HepG2 (cell line): ENCODE measurements at regions not wholly inside any gene's neighbourhood (a gene's known extent, or its start where the extent isn't known, plus 50 kb on each side); places are given as distances from the start of the nearest gene placed in this dataset.

Experiments
- FOXJ3 ChIP-seq: sonication (generic); formaldehyde crosslinking; IDR thresholded peaks from 2 replicates; pipeline ENCODE4 v1.4.0; 2020; ENCODE audit warnings: missing genetic modification reagents, mild to moderate bottlenecking, borderline replicate concordance
- FOXP4 ChIP-seq: sonication (generic); formaldehyde crosslinking; IDR thresholded peaks from 2 replicates; pipeline ENCODE4 v1.4.0; 2020; ENCODE audit warnings: missing genetic modification reagents
- HDAC1 ChIP-seq: sonication (generic); formaldehyde crosslinking; IDR thresholded peaks from 2 replicates; pipeline ENCODE4 v1.5.1; 2020; ENCODE audit warnings: mild to moderate bottlenecking, missing genetic modification reagents
- MAFF ChIP-seq: IDR thresholded peaks from 2 replicates; pipeline ENCODE4 v1.6.1; 2011; ENCODE audit warnings: low read depth, low read length, improper control_type of control experiment
- SOX5 ChIP-seq: IDR thresholded peaks from 2 replicates; pipeline ENCODE4 v1.6.1; 2016; ENCODE audit warnings: borderline replicate concordance
- ZBTB1 ChIP-seq: sonication (generic); formaldehyde crosslinking; IDR thresholded peaks from 2 replicates; pipeline ENCODE4 v1.4.0; 2020; ENCODE audit warnings: missing genetic modification reagents, borderline replicate concordance
- ZFP41 ChIP-seq: sonication (generic); formaldehyde crosslinking; IDR thresholded peaks from 2 replicates; pipeline ENCODE4 v1.4.0; 2020; ENCODE audit warnings: mild to moderate bottlenecking, missing genetic modification reagents, borderline replicate concordance
- ZNF12 ChIP-seq: sonication (generic); formaldehyde crosslinking; IDR thresholded peaks from 2 replicates; pipeline ENCODE4 v1.5.0; 2020; ENCODE audit warnings: missing genetic modification reagents
- ZNF260 ChIP-seq: sonication (generic); formaldehyde crosslinking; IDR thresholded peaks from 2 replicates; pipeline ENCODE4 v1.4.0; 2020; ENCODE audit warnings: missing genetic modification reagents, low read depth, mild to moderate bottlenecking, borderline replicate concordance
- ZNF580 ChIP-seq: IDR thresholded peaks from 2 replicates; pipeline ENCODE4 v1.6.1; 2016; ENCODE audit warnings: low read depth, borderline replicate concordance
- TF ChIP-seq, protein P1 (sequence below): IDR thresholded peaks from 2 replicates; pipeline ENCODE4 v1.6.1; 2016; ENCODE audit warnings: low read depth, missing genetic modification reagents, missing compliant biosample characterization
- TF ChIP-seq, protein P2 (sequence below): sonication (generic); formaldehyde crosslinking; IDR thresholded peaks from 2 replicates; pipeline ENCODE4 v1.5.0; 2020; ENCODE audit warnings: missing genetic modification reagents, mild to moderate bottlenecking, borderline replicate concordance
- TF ChIP-seq, protein P3 (sequence below): sonication (generic); formaldehyde crosslinking; IDR thresholded peaks from 2 replicates; pipeline ENCODE4 v1.8.1; 2023; ENCODE audit warnings: missing genetic modification reagents, inconsistent platforms, borderline replicate concordance
- TF ChIP-seq, protein P4 (sequence below): sonication (generic); formaldehyde crosslinking; IDR thresholded peaks from 2 replicates; pipeline ENCODE4 v1.5.1; 2020; ENCODE audit warnings: mild to moderate bottlenecking, missing genetic modification reagents, borderline replicate concordance

GRCh38 chrX:128759745-128760144 is 707.5 kb upstream of the ACTRT1 start (continued):
- TF ChIP-seq, protein P1, sequence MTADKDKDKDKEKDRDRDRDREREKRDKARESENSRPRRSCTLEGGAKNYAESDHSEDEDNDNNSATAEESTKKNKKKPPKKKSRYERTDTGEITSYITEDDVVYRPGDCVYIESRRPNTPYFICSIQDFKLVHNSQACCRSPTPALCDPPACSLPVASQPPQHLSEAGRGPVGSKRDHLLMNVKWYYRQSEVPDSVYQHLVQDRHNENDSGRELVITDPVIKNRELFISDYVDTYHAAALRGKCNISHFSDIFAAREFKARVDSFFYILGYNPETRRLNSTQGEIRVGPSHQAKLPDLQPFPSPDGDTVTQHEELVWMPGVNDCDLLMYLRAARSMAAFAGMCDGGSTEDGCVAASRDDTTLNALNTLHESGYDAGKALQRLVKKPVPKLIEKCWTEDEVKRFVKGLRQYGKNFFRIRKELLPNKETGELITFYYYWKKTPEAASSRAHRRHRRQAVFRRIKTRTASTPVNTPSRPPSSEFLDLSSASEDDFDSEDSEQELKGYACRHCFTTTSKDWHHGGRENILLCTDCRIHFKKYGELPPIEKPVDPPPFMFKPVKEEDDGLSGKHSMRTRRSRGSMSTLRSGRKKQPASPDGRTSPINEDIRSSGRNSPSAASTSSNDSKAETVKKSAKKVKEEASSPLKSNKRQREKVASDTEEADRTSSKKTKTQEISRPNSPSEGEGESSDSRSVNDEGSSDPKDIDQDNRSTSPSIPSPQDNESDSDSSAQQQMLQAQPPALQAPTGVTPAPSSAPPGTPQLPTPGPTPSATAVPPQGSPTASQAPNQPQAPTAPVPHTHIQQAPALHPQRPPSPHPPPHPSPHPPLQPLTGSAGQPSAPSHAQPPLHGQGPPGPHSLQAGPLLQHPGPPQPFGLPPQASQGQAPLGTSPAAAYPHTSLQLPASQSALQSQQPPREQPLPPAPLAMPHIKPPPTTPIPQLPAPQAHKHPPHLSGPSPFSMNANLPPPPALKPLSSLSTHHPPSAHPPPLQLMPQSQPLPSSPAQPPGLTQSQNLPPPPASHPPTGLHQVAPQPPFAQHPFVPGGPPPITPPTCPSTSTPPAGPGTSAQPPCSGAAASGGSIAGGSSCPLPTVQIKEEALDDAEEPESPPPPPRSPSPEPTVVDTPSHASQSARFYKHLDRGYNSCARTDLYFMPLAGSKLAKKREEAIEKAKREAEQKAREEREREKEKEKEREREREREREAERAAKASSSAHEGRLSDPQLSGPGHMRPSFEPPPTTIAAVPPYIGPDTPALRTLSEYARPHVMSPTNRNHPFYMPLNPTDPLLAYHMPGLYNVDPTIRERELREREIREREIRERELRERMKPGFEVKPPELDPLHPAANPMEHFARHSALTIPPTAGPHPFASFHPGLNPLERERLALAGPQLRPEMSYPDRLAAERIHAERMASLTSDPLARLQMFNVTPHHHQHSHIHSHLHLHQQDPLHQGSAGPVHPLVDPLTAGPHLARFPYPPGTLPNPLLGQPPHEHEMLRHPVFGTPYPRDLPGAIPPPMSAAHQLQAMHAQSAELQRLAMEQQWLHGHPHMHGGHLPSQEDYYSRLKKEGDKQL (CRISPR knock-in tag): peak; percentile 57; the same call in 1 of the 2 replicates
- TF ChIP-seq ZNF580 (CRISPR knock-in tag) (no peak), HDAC1 (peak; percentile 45; the same call in 1 of the 2 replicates), ZNF12 (CRISPR knock-in tag) (peak; percentile 65), MAFF (peak; percentile 47), ZNF260 (no peak), ZBTB1 (CRISPR knock-in tag) (no peak), FOXP4 (CRISPR knock-in tag) (0 out of 2 replicates have a peak, but pooled peaks have one; percentile 30), SOX5 (CRISPR knock-in tag) (peak; percentile 43; the same call in 1 of the 2 replicates), FOXJ3 (CRISPR knock-in tag) (no peak), ZFP41 (CRISPR knock-in tag) (no peak)
- TF ChIP-seq, protein P2, sequence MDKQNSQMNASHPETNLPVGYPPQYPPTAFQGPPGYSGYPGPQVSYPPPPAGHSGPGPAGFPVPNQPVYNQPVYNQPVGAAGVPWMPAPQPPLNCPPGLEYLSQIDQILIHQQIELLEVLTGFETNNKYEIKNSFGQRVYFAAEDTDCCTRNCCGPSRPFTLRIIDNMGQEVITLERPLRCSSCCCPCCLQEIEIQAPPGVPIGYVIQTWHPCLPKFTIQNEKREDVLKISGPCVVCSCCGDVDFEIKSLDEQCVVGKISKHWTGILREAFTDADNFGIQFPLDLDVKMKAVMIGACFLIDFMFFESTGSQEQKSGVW (CRISPR knock-in tag): no peak
- TF ChIP-seq, protein P3, sequence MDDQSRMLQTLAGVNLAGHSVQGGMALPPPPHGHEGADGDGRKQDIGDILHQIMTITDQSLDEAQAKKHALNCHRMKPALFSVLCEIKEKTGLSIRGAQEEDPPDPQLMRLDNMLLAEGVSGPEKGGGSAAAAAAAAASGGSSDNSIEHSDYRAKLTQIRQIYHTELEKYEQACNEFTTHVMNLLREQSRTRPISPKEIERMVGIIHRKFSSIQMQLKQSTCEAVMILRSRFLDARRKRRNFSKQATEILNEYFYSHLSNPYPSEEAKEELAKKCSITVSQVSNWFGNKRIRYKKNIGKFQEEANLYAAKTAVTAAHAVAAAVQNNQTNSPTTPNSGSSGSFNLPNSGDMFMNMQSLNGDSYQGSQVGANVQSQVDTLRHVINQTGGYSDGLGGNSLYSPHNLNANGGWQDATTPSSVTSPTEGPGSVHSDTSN: no peak
- TF ChIP-seq, protein P4, sequence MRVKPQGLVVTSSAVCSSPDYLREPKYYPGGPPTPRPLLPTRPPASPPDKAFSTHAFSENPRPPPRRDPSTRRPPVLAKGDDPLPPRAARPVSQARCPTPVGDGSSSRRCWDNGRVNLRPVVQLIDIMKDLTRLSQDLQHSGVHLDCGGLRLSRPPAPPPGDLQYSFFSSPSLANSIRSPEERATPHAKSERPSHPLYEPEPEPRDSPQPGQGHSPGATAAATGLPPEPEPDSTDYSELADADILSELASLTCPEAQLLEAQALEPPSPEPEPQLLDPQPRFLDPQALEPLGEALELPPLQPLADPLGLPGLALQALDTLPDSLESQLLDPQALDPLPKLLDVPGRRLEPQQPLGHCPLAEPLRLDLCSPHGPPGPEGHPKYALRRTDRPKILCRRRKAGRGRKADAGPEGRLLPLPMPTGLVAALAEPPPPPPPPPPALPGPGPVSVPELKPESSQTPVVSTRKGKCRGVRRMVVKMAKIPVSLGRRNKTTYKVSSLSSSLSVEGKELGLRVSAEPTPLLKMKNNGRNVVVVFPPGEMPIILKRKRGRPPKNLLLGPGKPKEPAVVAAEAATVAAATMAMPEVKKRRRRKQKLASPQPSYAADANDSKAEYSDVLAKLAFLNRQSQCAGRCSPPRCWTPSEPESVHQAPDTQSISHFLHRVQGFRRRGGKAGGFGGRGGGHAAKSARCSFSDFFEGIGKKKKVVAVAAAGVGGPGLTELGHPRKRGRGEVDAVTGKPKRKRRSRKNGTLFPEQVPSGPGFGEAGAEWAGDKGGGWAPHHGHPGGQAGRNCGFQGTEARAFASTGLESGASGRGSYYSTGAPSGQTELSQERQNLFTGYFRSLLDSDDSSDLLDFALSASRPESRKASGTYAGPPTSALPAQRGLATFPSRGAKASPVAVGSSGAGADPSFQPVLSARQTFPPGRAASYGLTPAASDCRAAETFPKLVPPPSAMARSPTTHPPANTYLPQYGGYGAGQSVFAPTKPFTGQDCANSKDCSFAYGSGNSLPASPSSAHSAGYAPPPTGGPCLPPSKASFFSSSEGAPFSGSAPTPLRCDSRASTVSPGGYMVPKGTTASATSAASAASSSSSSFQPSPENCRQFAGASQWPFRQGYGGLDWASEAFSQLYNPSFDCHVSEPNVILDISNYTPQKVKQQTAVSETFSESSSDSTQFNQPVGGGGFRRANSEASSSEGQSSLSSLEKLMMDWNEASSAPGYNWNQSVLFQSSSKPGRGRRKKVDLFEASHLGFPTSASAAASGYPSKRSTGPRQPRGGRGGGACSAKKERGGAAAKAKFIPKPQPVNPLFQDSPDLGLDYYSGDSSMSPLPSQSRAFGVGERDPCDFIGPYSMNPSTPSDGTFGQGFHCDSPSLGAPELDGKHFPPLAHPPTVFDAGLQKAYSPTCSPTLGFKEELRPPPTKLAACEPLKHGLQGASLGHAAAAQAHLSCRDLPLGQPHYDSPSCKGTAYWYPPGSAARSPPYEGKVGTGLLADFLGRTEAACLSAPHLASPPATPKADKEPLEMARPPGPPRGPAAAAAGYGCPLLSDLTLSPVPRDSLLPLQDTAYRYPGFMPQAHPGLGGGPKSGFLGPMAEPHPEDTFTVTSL (CRISPR knock-in tag): peak; percentile 68
